Tibial nerve (tissue), 4 donors: ENCODE measurements at regions not wholly inside any gene's neighbourhood (a gene's known extent, or its start where the extent isn't known, plus 50 kb on each side); places are given as distances from the start of the nearest gene placed in this dataset.

Experiments used
- CTCF ChIP-seq, 5 experiments: fragments of 200-600 bp in 3 of 5; fragments of 450-650 bp in 2 of 5; sonication (generic) in 3 of 5; IDR thresholded peaks; one replicate each; pipeline ENCODE4 v1.5.1; 2016 to 2019; ENCODE audit warnings: antibody characterized with exemption in 5 of 5, mild to moderate bottlenecking in 3 of 5, moderate library complexity in 2 of 5
- EP300 ChIP-seq, 2 donors: sonication (generic); formaldehyde crosslinking; IDR thresholded peaks; one replicate each; pipeline ENCODE4 v1.6.1; 2017; ENCODE audit warnings: antibody characterized with exemption in 2 of 2, mild to moderate bottlenecking in 1 of 2
- POLR2A ChIP-seq, 2 donors: fragments of 450-650 bp; IDR thresholded peaks; one replicate each; pipeline ENCODE4 v1.6.1; 2017; ENCODE audit warnings: antibody characterized with exemption in 2 of 2, mild to moderate bottlenecking in 2 of 2, moderate library complexity in 2 of 2

DNA sequence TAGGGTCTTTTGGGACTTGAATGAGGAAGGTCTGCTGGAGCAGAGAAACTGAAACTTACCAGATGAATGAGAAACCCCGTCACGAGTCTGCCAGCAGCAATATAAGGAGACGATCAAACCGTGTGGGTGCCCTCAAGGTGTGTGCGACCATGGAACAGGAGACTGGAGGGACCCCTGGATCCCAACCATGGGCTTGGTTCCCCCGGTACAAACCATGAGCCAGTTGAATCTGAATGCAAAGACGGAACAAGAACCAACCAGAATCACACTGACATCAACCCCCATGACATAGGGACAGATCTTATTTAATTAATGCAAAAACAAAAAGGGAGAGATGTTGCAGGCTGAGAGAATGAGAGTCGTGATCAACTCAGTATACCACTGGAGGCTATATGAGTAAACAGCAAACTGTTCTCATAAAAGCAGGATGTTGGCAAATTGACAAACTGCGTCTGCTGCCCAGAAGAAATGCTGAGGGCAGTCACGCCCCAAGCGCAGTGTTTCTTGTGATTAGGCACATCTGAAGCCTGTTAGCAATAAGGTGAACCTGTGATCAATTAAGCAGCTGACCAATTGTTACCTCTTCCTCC is 475.5 kb upstream of the ACO1 start:
- no peak for TF ChIP-seq CTCF (IDR thresholded peaks at IDR 0.05)
- no peak for TF ChIP-seq POLR2A (IDR thresholded peaks at IDR 0.05)
- TF ChIP-seq EP300 (IDR thresholded peaks at IDR 0.05): no peak
